ENCODE measurements at regions not wholly inside any gene's neighbourhood (a gene's known extent, or its start where the extent isn't known, plus 50 kb on each side); places are given as distances from the start of the nearest gene placed in this dataset.

- no peak for DNase-seq (ENCODE audit: low spot score)
Measured at GRCh38 chr11:45090607-45091006, 55.8 kb upstream of the PRDM11 start.

GRCh38 chr11:45091563-45092403 lies 54.7 kb upstream of the PRDM11 start:
- DNase-seq (ENCODE audit: low spot score), result no peak

GRCh38 chr11:45092404-45092785 lies 54.0 kb upstream of the PRDM11 start:
- DNase-seq (ENCODE audit: low spot score), result no peak

- DNase-seq (ENCODE audit: low spot score), result no peak
Measured at GRCh38 chr11:45092901-45093760, 53.3 kb upstream of the PRDM11 start.

GRCh38 chr11:45093761-45094455 lies 52.5 kb upstream of the PRDM11 start:
- no peak for DNase-seq (ENCODE audit: low spot score)

GRCh38 chr11:45094958-45095690 lies 51.3 kb upstream of the PRDM11 start:
- no peak for DNase-seq (ENCODE audit: low spot score)

GRCh38 chr11:45095691-45096010 lies 50.8 kb upstream of the PRDM11 start:
- no peak for DNase-seq (ENCODE audit: low spot score)

- no peak for DNase-seq (ENCODE audit: low spot score)
Measured at GRCh38 chr11:45096636-45097035, 49.8 kb upstream of the PRDM11 start.
